OCI-LY1 (cell line): ENCODE measurements at regions not wholly inside any gene's neighbourhood (a gene's known extent, or its start where the extent isn't known, plus 50 kb on each side); places are given as distances from the start of the nearest gene placed in this dataset.

Experiments
- CTCF ChIP-seq: fragments of 200-600 bp; sonication (generic), shearing (Covaris generic); IDR thresholded peaks from 2 replicates; pipeline ENCODE4 v1.5.1; 2017; ENCODE audit warnings: mild to moderate bottlenecking, antibody characterized with exemption, low read length, moderate library complexity, mixed read lengths
- EZH2 ChIP-seq: fragments of 200-600 bp; sonication (generic), shearing (Covaris generic); IDR thresholded peaks from 2 replicates; pipeline ENCODE4 v1.8.0; 2017; ENCODE audit warnings: borderline replicate concordance, mixed run types, mild to moderate bottlenecking, antibody characterized with exemption, low read length, moderate library complexity, mixed read lengths

- TF ChIP-seq CTCF (no peak), EZH2 (no peak)
Observed at GRCh38 chr2:7471185-7471584, 554.0 kb downstream of the RNF144A start.
